HL-60 (cell line): ENCODE measurements at regions not wholly inside any gene's neighbourhood (a gene's known extent, or its start where the extent isn't known, plus 50 kb on each side); places are given as distances from the start of the nearest gene placed in this dataset.

Source experiments
- GABPA ChIP-seq: IDR thresholded peaks from 2 replicates; pipeline ENCODE4 v1.6.1; 2012; ENCODE audit warnings: low read depth
- POLR2AphosphoS5 ChIP-seq: IDR thresholded peaks from 2 replicates; pipeline ENCODE4 v1.6.1; 2012; ENCODE audit warnings: low read depth
- SPI1 ChIP-seq: IDR thresholded peaks from 2 replicates; pipeline ENCODE4 v1.6.1; 2012; ENCODE audit warnings: low read depth, mild to moderate bottlenecking, borderline replicate concordance
- TF ChIP-seq, protein P1 (sequence below): IDR thresholded peaks from one replicate; pipeline ENCODE4 v1.5.1; 2011; ENCODE audit warnings: low read length, control low read depth, inconsistent platforms; ENCODE audit not compliant: insufficient read depth
- TF ChIP-seq, protein P2 (sequence below): IDR thresholded peaks from 2 replicates; pipeline ENCODE4 v1.6.1; 2012; ENCODE audit warnings: low read depth; ENCODE audit not compliant: insufficient replicate concordance

- TF ChIP-seq SPI1 (no peak), POLR2AphosphoS5 (no peak), GABPA (no peak)
- TF ChIP-seq, protein P1, sequence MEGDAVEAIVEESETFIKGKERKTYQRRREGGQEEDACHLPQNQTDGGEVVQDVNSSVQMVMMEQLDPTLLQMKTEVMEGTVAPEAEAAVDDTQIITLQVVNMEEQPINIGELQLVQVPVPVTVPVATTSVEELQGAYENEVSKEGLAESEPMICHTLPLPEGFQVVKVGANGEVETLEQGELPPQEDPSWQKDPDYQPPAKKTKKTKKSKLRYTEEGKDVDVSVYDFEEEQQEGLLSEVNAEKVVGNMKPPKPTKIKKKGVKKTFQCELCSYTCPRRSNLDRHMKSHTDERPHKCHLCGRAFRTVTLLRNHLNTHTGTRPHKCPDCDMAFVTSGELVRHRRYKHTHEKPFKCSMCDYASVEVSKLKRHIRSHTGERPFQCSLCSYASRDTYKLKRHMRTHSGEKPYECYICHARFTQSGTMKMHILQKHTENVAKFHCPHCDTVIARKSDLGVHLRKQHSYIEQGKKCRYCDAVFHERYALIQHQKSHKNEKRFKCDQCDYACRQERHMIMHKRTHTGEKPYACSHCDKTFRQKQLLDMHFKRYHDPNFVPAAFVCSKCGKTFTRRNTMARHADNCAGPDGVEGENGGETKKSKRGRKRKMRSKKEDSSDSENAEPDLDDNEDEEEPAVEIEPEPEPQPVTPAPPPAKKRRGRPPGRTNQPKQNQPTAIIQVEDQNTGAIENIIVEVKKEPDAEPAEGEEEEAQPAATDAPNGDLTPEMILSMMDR, result no peak
- TF ChIP-seq, protein P2, sequence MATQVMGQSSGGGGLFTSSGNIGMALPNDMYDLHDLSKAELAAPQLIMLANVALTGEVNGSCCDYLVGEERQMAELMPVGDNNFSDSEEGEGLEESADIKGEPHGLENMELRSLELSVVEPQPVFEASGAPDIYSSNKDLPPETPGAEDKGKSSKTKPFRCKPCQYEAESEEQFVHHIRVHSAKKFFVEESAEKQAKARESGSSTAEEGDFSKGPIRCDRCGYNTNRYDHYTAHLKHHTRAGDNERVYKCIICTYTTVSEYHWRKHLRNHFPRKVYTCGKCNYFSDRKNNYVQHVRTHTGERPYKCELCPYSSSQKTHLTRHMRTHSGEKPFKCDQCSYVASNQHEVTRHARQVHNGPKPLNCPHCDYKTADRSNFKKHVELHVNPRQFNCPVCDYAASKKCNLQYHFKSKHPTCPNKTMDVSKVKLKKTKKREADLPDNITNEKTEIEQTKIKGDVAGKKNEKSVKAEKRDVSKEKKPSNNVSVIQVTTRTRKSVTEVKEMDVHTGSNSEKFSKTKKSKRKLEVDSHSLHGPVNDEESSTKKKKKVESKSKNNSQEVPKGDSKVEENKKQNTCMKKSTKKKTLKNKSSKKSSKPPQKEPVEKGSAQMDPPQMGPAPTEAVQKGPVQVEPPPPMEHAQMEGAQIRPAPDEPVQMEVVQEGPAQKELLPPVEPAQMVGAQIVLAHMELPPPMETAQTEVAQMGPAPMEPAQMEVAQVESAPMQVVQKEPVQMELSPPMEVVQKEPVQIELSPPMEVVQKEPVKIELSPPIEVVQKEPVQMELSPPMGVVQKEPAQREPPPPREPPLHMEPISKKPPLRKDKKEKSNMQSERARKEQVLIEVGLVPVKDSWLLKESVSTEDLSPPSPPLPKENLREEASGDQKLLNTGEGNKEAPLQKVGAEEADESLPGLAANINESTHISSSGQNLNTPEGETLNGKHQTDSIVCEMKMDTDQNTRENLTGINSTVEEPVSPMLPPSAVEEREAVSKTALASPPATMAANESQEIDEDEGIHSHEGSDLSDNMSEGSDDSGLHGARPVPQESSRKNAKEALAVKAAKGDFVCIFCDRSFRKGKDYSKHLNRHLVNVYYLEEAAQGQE, result no peak
Observed at GRCh38 chr12:70008944-70009343, 183.9 kb downstream of the MYRFL start.
